HG03175 (cell line): ENCODE measurements at regions not wholly inside any gene's neighbourhood (a gene's known extent, or its start where the extent isn't known, plus 50 kb on each side); places are given as distances from the start of the nearest gene placed in this dataset.
"Not testable (repeated sequence)": the region's sequence is repeated elsewhere in the genome, so short reads cannot be mapped to it uniquely, and the experiment has no call there.

ENCODE experiments used
- ATAC-seq: cut with Tn5 transposase; IDR thresholded peaks from one replicate; pipeline ENCODE4 v1.9.1; 2021; ENCODE audit warnings: mild to moderate bottlenecking, moderate library complexity; ENCODE audit not compliant: unreplicated experiment

DNA sequence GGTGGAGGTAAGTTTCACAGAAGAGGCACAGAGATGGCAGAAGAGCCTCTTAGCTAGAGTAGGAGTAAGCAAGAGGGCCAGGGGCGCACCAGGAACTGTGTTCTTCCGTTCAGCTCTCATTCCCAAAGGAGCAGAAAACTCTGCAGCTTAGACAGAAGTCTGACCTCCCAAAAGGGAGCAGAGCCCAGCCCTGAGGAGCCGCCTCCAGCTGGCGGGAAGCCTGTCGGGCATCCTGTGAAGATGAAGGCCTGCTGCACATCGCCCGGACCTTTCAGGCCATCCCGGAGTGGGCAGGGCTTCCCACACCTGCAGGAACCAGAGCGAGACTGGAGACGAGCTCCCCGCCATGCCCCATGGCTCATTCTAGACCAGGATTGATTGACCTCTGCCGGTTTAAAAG, 1102.8 kb downstream of the BRD1 start:
- no peak for ATAC-seq

DNA sequence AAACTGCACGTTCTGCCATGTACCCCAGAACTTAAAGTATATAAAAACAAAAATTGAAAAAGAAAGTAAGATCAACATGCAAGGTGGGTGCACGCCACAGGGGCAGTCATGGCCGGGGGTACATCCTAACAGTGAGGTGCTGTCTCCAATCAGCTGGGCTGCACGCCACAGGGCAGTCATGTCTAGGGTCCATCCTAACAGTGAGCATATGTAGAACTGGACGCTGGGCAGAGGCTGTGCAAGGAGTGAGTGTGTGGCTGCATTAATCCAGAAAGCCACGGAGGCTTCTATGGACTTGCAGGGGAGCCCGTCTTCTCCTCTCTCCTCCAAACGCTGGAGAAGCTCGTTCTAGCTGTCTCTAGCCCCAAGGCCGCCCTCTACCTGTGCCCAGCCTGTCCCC, 1105.0 kb downstream of the BRD1 start:
- no peak for ATAC-seq

DNA sequence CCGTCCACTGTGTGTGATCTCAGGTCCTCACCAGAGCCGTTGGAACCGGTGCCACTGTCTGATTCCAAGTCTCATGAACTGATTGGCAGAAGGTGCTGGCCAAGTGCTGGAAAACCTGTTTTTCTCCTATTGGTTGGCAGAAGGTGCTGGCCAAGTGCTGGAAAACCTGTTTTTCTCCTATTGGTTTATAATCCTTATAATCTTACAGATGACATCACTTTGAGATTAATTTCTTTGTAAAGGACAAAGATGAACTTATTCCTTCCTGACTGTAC, 1106.3 kb downstream of the BRD1 start:
- no peak for ATAC-seq

DNA sequence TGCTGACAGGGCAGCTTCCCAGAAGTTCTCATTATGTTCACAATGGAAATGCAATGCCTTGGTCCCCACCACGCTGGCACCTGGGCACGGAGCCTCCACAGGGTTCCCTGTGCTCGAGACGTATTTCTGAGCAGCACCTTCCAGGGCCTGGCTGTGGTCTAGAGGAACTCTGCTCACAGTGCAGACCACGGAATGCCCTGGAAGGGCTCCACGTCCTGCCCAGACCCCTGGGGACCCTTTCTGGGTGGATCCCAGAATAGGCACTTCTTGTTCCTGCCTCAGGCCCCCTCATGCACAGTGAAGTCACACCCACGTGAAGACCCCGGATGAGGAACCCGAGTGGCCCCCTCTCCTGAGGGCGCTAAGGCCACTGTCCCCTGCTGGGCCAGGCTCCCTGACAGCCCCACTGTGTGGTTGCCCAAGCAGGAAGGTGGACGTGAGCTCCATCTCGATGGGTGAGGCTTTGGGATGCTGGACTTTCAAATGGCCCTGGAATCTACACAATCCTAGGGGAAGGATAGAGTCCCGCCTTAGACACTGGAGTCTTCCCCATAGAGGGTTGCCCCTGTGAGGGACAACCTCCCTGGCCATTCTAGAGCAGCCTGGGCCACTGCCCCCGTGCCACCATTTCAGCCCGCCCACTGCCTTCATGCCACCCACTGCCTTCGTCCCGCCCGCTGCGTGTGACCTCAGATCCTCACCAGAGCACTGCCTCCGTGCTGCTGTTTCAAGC, 1106.8 kb downstream of the BRD1 start:
- ATAC-seq: no peak

- no peak for ATAC-seq
Observed at GRCh38 chr22:48719978-48720661, 1107.6 kb downstream of the BRD1 start.

- no peak for ATAC-seq
Observed at GRCh38 chr22:48718818-48719500, 1108.7 kb downstream of the BRD1 start.

DNA sequence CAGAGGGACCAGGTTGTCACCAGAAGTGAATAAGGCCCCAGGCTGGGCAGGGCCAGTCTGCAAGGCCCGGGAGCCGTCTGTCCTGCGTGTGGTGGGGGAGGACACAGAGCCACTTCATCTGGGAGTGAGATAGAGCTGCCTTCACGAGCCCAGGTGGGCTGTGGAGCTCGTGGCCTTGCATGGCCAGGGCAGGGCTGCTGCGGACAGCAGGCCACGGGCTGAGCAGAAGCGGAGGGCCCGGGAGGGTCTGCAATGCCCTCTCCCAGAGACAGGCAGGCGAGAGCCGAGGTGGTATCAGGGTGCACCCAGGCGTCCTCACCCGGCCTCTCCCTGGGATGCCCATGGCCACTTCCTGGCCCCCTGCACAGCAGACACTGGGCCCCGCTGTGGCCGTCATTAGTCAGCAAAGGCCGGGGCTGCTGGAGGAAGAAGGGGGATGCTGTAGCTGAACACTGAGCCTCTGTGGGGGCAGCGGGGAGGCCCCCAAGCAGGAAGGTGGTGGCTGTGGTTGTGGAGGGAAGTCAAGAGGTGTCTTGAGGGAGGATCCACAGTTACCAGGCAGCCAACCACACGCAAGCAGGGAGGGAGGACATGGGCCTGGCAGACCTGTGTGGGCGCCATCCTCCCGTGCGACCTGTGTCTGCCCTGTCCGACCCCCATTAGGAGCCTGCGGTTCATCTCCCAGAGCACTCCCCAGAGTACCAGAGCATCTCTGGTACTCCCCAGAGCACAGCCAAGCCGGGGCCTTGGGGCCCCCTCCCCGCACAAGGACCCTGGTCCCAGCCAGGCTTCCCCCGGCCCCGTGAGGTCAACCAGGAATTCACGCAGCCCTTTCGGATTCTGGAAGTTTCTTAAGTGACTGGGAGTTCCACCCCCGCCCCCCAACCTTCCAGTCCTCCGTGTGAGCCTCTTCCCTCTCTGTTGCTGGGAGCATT, 1109.5 kb downstream of the BRD1 start:
- no peak for ATAC-seq

DNA sequence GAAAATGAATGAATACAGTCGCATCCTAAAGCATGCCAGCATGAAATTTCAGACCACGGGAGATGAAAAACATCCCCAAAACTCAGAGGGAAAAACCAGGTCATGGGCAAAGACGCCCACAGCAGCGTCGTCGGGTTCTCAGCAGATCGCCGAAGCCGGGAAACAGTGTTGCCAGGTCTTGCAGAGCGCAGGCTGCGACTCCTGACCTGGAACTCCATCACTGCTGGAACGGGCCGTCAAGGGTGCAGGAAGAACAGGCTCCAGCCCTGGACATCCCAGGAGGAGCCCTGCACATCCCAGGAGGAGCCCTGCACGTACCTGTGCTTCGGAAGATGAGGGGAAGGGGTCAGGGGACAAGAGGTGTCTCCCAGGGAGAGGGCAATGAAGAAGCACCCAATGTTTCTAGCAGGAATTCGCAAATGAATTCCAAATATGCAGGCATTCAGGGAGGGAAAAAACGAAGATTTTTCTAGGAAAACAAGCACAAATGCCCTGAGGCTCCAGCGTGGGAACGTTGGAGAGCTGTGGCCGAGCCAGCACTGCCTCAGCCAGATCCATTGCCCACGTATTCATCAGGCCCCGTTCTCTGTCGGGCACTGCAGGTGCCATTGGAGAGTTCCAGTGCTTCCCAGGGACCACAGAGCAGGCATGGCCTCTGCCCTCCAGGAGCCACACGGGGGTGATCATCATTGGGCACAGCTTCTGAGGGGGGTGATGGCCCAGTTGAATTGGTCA, 1110.4 kb downstream of the BRD1 start:
- ATAC-seq: no peak

DNA sequence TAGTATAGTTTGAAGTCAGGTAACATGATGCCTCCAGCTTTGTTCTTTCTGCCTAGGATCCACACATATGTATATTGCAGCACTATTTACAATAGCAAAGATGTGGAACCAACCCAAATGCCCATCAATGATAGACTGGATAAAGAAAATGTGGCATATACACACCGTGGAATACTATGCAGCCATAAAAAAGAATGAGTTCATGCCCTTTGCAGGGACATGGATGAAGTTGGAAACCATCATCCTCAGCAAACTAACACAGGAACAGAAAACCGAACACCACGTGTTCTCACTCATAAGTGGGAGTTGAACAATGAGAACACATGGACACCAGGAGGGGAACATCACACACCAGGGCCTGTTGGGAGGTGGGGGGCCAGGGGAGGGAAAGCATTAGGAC, 1111.5 kb downstream of the BRD1 start:
- not testable (repeated sequence) for ATAC-seq

GRCh38 chr22:48715511-48715910, 1112.2 kb downstream of the BRD1 start:
- ATAC-seq: no peak

DNA sequence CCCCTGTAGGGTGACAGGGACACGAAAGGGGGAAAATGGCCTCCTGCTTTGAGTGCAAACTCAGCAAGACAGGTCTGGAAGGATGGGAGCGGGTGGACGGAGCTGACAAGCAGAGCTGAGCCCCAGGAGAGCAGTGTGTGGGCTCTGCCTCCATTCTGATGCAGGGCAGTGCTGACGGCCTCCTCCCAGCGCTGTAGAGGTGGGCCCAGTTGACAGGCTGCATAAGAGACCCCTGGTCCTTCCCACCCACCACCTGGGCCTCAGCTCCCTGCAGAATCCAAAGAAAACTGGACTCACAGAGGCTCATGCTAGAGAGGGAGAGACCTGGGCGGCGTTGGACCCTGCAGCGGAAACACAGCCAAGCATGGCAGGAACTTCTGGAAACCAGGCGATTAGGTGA, 1113.4 kb downstream of the BRD1 start:
- no peak for ATAC-seq

DNA sequence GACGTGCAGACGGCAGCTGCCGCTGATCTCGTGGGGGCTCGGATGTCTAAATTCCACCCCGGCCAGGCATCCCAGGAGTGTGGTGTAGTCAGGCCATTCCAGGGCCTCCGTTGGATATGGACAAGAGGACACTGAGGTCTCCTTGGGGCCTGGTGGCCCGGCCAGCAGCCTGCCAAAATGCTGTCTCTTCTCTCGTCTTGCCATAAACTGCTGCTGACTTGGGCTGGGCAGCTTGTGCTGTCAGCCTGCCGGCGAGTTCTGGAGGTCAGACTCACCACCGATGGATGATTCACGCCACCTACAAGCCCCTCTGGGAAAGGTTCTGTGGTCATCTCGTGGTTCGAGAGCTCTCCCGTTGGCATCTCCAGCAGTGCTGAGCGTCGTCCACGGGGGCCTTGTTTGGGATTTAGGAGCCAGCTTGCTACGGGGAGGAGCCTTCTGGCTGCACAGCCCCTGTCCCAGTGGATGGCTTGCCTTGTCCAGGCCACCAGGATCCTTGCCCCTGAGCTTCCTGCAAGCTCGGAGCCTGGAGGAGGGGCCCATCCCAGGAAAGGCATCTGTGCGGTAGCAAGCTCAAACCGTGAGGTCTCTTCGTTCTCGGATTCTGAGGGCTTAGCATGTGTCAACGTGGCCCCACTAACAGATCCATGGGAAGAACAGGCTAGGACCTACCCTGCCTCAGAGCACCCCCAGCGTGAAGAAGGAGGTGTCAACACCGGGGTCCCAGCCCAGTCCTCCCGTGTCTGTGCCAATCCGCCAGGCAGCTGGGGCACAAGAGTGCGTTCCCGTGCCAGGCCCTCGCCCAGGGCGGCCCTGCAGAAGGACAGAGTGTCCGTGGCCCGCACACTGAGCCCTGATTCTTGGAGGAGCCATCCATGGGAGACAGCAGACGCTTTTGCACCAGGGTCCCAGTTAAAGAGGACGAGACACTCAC, 1114.1 kb downstream of the BRD1 start:
- ATAC-seq: no peak

- no peak for ATAC-seq
Observed at GRCh38 chr22:48712558-48713271, 1115.0 kb downstream of the BRD1 start.

DNA sequence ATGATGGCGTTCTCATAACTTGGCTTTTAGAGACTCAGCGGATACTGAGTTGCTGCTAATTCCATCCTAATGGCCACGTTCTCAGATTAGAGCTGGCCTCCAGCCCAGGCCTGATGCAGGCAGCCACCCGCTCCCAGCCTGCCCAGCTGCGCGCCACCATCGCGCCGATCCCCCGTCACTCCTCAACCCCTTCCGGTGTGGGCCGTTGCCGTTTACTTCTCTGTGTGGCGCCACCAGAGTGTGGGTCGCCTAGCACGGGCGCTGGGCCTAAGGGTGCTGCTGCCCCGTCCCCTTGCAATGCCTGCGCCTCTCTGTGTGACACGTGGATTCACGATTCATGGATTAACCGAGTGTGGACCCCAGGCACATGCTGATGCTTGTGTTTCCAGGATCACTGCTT, 1116.0 kb downstream of the BRD1 start:
- no peak for ATAC-seq

GRCh38 chr22:48711031-48711431, 1116.6 kb downstream of the BRD1 start:
- ATAC-seq: no peak

GRCh38 chr22:48710410-48710809, 1117.3 kb downstream of the BRD1 start:
- no peak for ATAC-seq

DNA sequence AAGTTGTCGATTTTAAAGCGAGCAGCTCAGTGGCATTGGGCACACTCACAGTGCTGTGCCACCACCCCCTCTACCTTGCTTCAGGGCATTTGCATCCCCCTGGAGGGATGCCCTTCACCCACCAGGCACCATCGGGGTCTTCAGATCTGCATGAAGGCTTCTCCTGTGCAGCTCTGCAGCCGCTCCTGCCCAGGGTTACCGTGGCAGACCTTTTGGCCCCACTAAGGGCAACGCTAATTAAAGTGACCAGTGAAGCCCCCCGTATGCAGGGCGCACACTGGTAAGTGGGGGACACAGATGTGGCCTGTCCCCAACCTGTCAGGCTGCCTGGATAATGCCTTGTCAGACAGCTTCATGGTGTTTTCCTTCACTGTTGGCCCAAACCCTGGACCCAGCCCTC, 1117.7 kb downstream of the BRD1 start:
- ATAC-seq: no peak

DNA sequence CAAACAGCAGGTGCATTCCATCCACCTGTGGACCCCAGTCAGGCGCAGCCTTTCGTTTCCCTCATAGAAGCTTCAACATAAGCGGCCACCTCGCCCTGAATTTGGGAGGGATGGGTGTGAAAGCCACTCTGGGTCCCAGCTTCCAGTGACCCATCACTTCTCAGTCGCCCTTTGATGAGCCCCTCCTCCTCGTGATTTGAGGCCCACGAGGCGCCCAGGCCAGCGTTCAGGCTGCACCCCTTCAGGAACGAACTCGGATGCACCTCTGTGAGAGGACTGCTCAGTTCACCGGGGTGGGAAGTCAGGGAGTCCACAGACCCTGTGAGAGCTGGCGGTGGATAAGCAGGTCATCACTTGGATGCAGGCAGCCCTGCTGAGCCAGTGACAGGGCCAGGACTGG, 1118.2 kb downstream of the BRD1 start:
- ATAC-seq: no peak
